GM10847 (cell line): ENCODE measurements at regions not wholly inside any gene's neighbourhood (a gene's known extent, or its start where the extent isn't known, plus 50 kb on each side); places are given as distances from the start of the nearest gene placed in this dataset.

ENCODE experiments used
- POLR2A ChIP-seq: IDR thresholded peaks from 2 replicates; pipeline ENCODE4 v1.6.1; 2011; ENCODE audit not compliant: insufficient read length; ENCODE audit errors: extremely low read depth

- no peak for TF ChIP-seq POLR2A
These were observed 97.6 kb downstream of the NPIPB11 start for GRCh38 chr16:29308644-29309546.

- no peak for TF ChIP-seq POLR2A
These were observed 98.7 kb downstream of the NPIPB11 start for GRCh38 chr16:29307598-29308507.

DNA sequence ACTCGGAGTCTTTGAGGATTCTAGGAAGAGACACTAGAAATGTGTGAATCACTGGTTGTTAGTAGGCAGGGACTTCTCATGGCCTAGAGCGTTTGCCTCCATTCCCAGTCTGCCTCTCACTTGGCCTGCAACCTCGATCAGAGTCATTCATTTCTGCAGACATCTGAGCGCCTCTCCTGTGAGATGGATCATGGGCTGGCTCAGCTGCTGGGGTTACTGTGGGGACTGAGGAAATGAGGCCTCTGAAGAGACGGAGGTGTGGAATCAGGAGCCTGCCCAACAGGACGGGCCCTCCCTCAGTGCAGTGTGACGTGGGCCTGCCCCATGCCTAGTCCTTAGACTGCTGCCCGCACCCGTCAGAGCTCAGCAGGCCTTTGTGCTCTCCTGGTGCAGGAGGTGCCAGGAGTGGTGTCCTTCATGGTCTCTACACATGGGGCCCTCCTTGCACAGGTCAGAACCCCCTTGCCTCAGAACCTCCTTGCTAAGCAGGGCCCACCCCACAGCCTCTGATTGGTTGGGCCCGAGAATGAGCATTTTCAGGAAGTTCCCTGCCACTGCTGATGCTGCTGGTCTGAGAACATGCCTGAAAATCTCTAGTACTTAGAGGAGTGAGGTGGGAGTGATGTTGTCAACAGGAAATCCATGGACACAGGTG, 99.4 kb downstream of the NPIPB11 start:
- TF ChIP-seq POLR2A: no peak

- TF ChIP-seq POLR2A: no peak
These were observed 100.3 kb downstream of the NPIPB11 start for GRCh38 chr16:29306201-29306600.

DNA sequence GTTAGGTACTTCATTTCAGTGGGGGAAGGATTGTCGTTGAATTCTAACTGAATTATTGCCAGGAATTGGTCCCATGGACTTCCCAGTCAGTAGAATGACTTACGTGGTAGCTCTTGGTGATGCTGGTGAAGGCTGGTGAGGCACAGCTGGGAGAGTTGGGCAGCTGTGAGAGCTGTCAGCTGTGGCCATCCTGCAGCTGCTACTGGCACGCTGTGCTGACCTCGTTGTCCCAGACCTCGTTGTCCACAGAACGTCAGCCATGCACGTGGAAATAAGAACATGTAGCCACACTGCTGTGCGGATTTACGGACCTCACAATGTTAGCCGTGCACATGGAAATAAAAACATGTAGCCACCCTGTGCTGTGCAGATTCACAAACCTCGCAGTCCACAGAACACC, 102.3 kb downstream of the NPIPB11 start:
- TF ChIP-seq POLR2A: no peak

DNA sequence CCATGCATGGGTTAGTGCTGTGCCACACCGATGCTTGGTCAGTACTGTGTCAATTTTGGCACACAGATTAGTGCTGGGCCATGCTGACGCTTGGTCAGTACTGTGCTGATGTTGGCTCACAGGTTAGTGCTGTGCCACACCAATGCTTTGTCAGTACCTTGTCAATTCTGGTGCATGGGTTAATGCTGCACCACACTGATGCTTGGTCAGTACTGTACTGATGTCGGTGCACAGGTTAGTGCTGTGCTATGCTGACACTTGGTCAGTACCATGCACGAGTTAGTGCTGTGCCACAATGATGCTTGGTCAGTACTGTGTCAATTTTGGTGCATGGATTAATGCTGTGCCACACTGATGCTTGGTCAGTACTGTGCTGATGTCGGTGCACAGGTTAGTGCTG, 103.0 kb downstream of the NPIPB11 start:
- TF ChIP-seq POLR2A: no peak

DNA sequence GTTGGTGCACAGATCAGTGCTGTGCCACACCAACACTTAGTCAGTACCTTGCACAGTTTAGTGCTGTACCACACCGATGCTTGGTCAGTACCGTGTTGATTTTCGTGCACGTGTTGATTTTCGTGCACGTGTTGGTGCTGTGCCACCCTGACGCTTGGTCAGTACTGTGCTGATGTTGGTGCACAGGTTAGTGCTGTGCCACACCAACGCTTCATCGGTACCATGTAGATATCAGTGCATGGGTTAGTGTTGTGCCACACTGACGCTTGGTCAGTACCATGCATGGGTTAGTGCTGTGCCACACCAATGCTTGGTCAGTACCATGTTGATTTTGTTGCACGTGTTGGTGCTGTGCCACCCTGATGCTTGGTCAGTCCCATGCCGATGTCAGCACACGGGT, 103.5 kb downstream of the NPIPB11 start:
- no peak for TF ChIP-seq POLR2A

DNA sequence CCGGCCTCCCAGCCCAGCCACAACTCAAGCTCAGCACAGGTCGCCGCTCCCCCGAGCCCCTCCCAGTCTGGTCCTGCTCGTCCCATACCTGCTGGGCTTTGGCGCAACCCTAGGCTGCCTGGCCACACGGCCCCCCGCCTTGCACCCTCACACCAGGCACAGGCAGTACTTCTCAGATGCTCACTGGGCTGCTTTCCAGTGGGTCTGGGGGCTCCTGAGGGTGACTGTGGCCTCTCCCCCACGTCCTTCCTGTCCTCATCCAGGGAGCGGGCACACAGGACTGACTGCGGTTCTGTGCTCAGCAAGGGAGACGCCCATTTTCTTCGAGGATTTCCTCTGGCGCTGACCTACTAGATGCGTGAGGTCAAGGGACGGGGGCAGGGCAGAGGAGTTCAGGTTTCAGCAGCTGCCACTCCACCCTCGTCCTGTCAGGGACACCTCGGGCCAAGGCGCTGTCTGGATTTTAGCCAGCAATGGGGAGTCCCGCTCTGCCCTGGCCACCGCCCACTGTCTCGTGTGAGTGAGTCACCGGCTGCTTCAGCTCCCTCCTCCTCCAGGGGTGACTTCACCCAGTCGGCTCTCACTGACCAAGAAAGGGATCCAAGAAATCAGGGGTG, 115.8 kb downstream of the NPIPB11 start:
- no peak for TF ChIP-seq POLR2A

DNA sequence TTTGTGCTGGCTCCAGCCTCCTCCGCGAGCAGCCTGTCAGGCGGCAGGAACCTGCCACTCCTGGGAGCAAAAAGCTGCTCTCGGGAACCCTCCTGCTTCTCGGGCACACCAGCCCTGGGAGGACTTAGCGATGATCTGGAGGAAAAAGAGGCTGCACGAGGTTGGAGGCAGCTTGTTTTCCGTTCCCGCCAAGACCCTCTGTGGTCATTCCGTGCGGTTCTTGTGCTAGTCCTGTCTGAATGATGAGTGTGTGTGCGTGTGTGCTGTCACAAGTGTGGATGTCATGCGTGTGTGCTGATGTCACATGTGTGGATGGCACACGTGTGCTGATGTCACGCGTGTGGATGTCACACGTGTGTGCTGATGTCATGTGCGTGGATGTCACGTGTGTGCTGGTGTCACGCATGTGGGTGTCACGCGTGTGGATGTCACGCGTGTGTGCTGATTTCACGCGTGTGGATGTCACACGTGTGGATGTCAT, 150.0 kb downstream of the NPIPB11 start:
- no peak for TF ChIP-seq POLR2A

DNA sequence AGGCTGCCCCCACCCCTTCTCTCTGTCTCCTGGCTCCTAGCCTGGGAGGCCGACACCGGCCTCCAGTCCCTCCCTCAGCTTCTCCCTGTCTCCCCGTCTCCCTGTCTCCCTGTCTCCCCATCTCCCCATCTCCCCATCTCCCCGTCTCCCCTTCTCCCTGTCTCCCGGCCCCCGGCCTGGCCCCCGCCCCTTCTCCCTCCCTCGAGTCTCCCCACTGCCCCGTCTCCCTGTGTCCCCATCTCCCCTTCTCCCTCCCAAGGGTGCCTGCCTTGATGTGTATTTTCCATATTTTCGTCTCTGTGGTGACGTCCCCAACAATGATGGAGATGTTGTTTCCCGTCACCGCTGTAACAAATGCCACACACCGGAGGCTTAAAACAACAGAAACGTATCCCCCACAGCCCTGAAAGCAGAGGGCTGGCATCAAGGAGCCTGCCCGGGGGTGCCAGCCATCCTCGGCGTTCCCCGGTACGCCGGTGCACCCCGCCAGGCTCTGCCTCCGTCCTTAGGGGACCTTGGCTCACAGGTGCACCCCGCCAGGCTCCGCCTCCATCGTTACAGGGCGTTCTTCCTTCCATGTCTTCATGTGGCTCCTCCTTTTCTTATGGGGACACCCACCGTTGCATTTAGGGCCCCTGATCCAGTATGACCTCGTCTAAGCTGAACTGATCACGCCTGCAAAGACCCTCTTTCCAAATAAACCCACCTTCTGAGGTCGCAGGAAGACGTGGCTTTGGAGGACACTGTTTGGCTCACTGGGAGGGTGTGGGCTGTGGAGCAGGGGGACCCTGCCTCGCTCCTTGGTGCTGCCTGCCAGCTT, 151.6 kb downstream of the NPIPB11 start:
- TF ChIP-seq POLR2A: no peak

GRCh38 chr16:29237971-29238370, 168.5 kb downstream of the NPIPB11 start:
- no peak for TF ChIP-seq POLR2A

DNA sequence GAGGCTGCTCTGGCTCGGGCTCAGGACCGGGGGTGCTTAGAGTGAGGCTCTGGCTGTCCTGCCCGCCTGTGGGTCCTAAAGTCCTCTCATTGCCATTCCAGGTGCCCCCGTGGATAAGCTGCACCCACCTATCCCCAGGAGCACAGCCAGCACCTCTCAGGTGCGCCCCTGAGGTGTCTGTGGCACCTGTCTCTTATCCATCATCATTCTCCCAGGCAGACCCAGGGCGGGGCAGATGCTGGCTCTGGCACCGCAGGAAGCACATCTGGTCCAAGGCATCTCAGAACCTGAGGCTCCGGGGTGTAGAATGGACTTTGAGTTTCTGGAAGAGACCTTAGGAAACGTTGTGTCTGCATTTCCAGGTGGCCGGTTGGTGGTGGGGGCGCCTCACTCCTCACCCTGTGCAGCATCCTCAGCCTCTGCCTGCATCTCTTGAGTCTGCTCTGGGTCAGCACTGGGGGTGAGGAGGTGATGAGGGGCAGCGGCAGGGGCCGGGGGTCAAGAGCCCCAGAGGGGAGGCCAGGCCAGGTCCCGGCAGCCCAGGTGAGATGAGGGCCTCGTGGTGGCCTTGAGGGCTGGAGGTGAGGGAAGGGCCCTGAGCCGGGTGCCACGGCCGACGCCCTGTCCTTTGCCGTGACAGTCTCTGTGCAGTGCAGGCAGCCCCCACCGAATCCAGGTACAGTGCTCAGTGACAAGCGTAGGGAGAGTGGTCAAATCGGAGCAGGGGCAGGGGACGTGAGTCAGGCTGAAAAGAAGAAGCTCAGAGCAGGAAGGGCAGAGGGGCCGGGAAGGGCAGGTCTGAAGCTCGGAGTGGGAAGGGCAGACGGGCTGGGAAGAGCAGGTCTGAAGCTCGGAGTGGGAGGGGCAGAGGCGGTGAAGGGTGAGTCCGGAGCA, 173.5 kb downstream of the NPIPB11 start:
- no peak for TF ChIP-seq POLR2A

- no peak for TF ChIP-seq POLR2A
These were observed 175.3 kb downstream of the NPIPB11 start for GRCh38 chr16:29231244-29231643.

- TF ChIP-seq POLR2A: no peak
These were observed 175.8 kb downstream of the NPIPB11 start for GRCh38 chr16:29230671-29231096.
